Kidney (tissue), 13 donors: ENCODE measurements at regions not wholly inside any gene's neighbourhood (a gene's known extent, or its start where the extent isn't known, plus 50 kb on each side); places are given as distances from the start of the nearest gene placed in this dataset.

ENCODE experiments used
- DNase-seq, 5 donors: peaks; one replicate each; pipeline ENCODE4 v3.0.0-alpha.2; 2013 to 2020
- FAIRE-seq: peaks from 2 replicates; lab custom pipeline; 2012; peaks lifted over from hg19 to GRCh38; lab: Jason Lieb, UNC
- H3K27ac ChIP-seq, 2 donors: one replicate each; pipeline ENCODE4 v1.7.0; 2013; ENCODE audit warnings: low read depth in 2 of 2, low read length in 2 of 2, inconsistent platforms in 1 of 2
- H3K27me3 ChIP-seq: one replicate; pipeline ENCODE4 v1.7.1; 2013; ENCODE audit warnings: low read length, inconsistent platforms; ENCODE audit not compliant: control insufficient read depth, insufficient read depth
- H3K36me3 ChIP-seq, 3 donors: one replicate each; pipeline versions ENCODE4 v1.7.0 to v1.7.1; 2013; ENCODE audit warnings: low read length in 3 of 3, control low read depth in 1 of 3, inconsistent platforms in 1 of 3; ENCODE audit not compliant: insufficient read depth in 3 of 3, control insufficient read depth in 2 of 3
- H3K4me1 ChIP-seq, 3 donors: one replicate each; pipeline versions ENCODE4 v1.7.0 to v1.7.1; 2013; ENCODE audit warnings: low read length in 3 of 3, inconsistent platforms in 1 of 3, low read depth in 1 of 3; ENCODE audit not compliant: control insufficient read depth in 2 of 3, insufficient read depth in 2 of 3
- H3K4me3 ChIP-seq, 3 donors: one replicate each; pipeline versions ENCODE4 v1.7.0 to v1.8.1; 2013; ENCODE audit warnings: low read length in 3 of 3, control low read depth in 1 of 3, inconsistent platforms in 1 of 3
- H3K9ac ChIP-seq, 3 donors: one replicate each; pipeline versions ENCODE4 v1.7.0 to v1.7.1; 2013; ENCODE audit warnings: low read length in 3 of 3, control low read depth in 1 of 3, inconsistent platforms in 1 of 3
- H3K9me3 ChIP-seq, 3 donors: one replicate each; pipeline versions ENCODE4 v1.7.0 to v1.7.1; 2013; ENCODE audit warnings: low read length in 3 of 3, control low read depth in 1 of 3, inconsistent platforms in 1 of 3; ENCODE audit not compliant: control insufficient read depth in 2 of 3, insufficient read depth in 1 of 3
- CTCF ChIP-seq: IDR thresholded peaks from 3 replicates; pipeline ENCODE4 v1.5.1; 2012; ENCODE audit warnings: mild to moderate bottlenecking, moderate library complexity, borderline replicate concordance; ENCODE audit not compliant: insufficient read depth; ENCODE audit errors: extremely low read depth
- intact Hi-C: fragments of 100-400 bp; cut with DNase I; formaldehyde crosslinking; loops from one replicate; pipeline ENCODE4 v1.11.1; 2022
- donor health status: control.
- donor health status: control.
- donor health status: control.
- donor health status: control.
- donor health status: control.
- donor health status: DM: yes; HTN: yes; CAD: no.
- donor health status: Normal renal cell carcinoma (clear cell type).

- intact Hi-C loops, result no loop called here
- Histone ChIP-seq H3K36me3 (no peaks in the 10 kb centered on the region), H3K4me3 (no peak overlapping the region), H3K27ac (no peak overlapping the region), H3K9me3 (peaks cover 0 to 9% (median 6%) of the 10 kb centered on the region in 3 donors), H3K9ac (no peak overlapping the region), H3K27me3 (no peaks in the 10 kb centered on the region), H3K4me1 (no peaks in the 10 kb centered on the region)
- DNase-seq, result no peak
- TF ChIP-seq CTCF, result no peak
- no peak for FAIRE-seq
Measured at GRCh38 chr5:100423330-100423729, 111.8 kb upstream of the FAM174A start.

DNA sequence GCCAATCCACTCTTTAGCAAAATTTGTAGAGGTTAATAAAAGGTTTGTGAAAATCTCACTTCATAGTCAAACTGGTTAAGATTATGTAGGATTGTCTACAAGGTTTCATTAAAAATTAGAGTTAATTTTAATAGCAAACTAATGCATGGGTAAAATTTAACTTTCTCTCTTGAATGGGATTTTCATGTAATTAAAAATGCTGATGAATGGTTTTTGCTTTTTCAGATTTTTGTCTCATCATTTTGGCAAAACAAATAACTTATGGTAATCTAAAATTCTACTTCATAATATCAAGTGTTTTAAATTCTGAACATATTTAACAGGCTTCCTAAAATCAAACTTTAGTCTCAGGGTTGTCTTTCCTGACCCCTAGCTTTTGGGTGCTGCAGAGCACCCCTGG is 113.8 kb upstream of the FAM174A start:
- DNase-seq (no peak), FAIRE-seq (no peak)
- Histone ChIP-seq H3K36me3 (no peaks in the 10 kb centered on the region), H3K27ac (no peak overlapping the region), H3K27me3 (no peaks in the 10 kb centered on the region), H3K9me3 (peaks cover 0 to 9% (median 6%) of the 10 kb centered on the region in 3 donors), H3K9ac (no peak overlapping the region), H3K4me3 (no peak overlapping the region), H3K4me1 (no peaks in the 10 kb centered on the region)
- intact Hi-C loops, result no loop called here
- no peak for TF ChIP-seq CTCF

GRCh38 chr5:100418231-100418630 is 116.9 kb upstream of the FAM174A start:
- H3K27ac ChIP-seq, result no peak overlapping the region
- intact Hi-C loops, result no loop called here
- no peaks in the 10 kb centered on the region for H3K9me3 ChIP-seq
- no peaks in the 10 kb centered on the region for H3K4me1 ChIP-seq
- FAIRE-seq (no peak), DNase-seq (no peak)
- no peak overlapping the region for H3K4me3 ChIP-seq
- H3K9ac ChIP-seq, result no peak overlapping the region
- no peaks in the 10 kb centered on the region for H3K36me3 ChIP-seq
- no peak for TF ChIP-seq CTCF
- no peaks in the 10 kb centered on the region for H3K27me3 ChIP-seq

DNA sequence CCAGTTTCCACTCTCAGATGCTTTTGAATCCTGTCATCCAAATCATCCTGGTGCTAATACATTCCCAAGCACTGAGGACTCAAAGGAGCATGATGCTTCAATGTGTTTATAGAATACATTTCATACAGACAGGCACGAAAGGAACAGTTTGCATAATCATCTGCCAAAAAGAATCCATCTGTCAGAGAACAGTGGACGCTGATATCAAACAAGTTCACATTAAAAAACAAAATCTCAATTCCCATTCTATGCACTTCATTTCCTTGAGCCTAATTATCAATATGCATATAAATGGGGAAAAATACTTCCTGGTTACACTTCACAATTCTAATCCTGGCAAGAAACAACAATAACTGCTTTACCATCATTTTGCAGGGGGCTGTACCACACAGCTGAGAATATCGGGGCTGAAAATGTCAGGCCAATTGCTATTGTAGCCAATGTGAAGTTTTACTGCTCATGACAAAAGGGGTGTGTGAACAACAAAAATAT is 125.5 kb upstream of the FAM174A start:
- DNase-seq, result no peak

More for the DNA sequence above, 125.5 kb upstream of the FAM174A start:
- Histone ChIP-seq H3K4me3 (no peak overlapping the region), H3K36me3 (no peaks in the 10 kb centered on the region), H3K9me3 (no peaks in the 10 kb centered on the region), H3K9ac (no peak overlapping the region), H3K27me3 (no peaks in the 10 kb centered on the region), H3K27ac (no peak overlapping the region), H3K4me1 (no peaks in the 10 kb centered on the region)
- intact Hi-C loops, result no loop called here
- no peak for TF ChIP-seq CTCF
- FAIRE-seq, result no peak
